NT2/D1 (cell line): ENCODE measurements at regions not wholly inside any gene's neighbourhood (a gene's known extent, or its start where the extent isn't known, plus 50 kb on each side); places are given as distances from the start of the nearest gene placed in this dataset.

ENCODE experiments used
- SUZ12 ChIP-seq: IDR thresholded peaks from 2 replicates; pipeline ENCODE4 v1.6.1; 2011; ENCODE audit not compliant: insufficient read length, insufficient read depth; ENCODE audit errors: extremely low read depth
- YY1 ChIP-seq: IDR thresholded peaks from 2 replicates; pipeline ENCODE4 v1.6.1; 2011; ENCODE audit not compliant: insufficient read length, insufficient read depth
- ZNF274 ChIP-seq: IDR thresholded peaks from 2 replicates; pipeline ENCODE4 v1.6.1; 2011; ENCODE audit warnings: mild to moderate bottlenecking, low read depth, low read length

- no peak for TF ChIP-seq SUZ12
- TF ChIP-seq YY1, result no peak
- TF ChIP-seq ZNF274, result no peak
Observed at GRCh38 chr16:59404509-59404908, 670.4 kb upstream of the GOT2 start.
